Ecto neural progenitor cell (in vitro differentiated cells): ENCODE measurements at regions not wholly inside any gene's neighbourhood (a gene's known extent, or its start where the extent isn't known, plus 50 kb on each side); places are given as distances from the start of the nearest gene placed in this dataset.

ENCODE experiments used
- DNase-seq: peaks from one replicate; pipeline ENCODE4 v3.0.0-alpha.2; 2018; ENCODE audit warnings: low spot score

DNA sequence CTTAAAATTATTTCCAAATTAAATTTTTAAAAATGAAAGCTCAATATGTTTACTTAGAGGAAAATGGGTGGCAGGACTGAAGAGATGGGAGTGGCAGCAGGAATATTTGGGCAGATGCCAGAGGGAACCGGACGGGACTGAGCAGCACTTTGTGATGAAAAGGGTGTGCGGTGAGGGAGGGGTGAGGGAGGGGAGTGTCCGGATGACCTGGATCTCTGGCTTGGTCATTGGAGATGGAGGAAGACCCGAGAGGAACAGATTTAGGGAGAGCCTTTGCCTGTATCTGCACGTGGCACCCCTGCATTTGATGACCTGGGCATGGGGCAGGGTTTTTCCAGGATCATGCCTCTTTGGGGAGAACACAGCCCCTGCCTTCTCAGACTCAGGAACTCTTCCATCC lies 201.1 kb upstream of the MVB12B start:
- DNase-seq, result no peak

DNA sequence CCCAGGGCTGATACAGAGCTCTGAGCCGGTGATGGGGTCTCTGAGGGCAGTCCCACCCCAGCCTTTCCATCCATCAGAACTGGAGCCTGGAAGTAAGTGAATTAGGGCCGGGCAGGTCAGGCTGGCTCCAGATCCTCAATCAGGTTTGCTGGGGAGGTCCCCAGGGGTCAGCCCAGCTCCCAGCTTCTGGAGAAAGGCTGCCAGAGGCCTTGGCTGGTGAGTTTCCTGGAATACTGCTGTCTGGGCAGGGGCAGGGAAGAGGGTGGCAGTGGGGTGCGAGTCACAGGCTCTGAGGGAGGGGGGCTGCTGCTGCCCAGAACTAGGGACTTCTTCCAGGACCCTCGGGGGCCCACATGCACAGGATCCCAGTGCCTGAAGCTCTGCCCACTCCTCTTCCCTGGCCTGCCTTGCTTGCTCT lies 200.6 kb upstream of the MVB12B start:
- DNase-seq, result no peak

DNA sequence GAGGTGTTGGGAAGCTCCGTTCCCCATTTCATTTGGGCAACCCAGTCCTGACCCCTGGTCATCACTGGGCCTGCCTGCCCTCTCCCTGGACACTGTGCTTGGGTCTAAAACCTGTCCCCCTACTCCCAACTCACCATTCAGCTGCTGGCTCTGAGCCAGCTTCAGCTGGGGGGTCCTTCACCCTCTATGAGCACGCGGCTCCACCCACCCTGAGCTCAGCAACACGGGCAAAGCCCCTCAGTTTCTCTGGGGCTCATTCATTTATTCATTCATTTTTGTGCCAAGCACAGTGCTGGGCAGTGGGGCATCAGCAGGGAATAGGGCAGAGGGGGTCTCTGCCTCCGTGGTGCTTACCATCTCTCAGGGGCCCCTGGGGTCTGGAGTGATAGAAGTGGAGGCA lies 199.8 kb upstream of the MVB12B start:
- peak; percentile 21 for DNase-seq

DNA sequence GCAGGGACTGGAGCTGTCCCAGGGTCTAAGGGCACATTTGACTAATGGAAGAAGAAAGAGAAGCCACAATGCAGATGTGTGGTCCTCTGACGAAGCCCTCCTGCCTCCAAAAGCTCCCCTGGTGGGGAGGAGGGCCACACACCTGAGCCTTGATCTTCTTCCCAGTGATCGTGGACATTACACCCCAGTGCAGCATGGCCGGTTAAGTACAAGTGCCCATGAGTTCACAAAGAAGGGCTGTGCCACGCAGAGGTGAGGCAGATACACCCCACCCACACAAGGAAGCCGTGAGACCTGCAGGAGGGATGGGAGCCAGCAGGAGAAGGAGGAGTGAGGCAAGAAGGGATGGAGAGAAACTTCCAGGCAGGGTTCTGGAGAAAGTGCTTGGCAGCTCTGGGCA lies 199.0 kb upstream of the MVB12B start:
- DNase-seq, result peak; percentile 21

DNA sequence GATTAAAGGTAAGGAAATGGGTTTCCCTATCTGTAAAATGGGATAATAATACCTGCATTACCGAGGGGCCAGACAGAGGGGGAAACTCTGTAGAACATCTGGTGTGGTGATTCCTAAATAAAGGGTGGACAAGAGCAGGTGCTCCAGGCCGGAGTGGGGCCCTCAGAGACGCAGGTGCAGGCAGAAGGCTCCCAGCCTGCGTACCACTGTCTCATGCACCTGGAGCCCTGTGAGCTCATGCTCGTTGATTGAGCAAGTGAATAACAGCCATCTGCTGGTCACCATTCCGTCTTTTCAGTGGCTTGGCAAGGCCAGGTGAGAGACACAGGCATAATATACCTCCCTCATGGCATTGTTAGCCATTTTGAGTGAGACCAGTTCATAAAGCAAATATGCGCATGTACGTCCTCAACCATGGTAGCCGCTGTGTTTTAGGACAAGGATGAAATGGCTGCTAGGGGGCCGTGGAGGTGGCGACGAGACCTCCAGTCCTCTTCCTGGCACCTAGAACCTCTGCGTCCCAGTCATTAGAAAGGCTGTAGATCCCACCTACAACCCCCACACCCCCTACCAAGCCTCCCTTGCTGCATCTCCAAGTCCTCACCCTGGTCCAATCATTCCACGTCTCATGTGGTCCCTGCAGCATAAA lies 198.0 kb upstream of the MVB12B start:
- peak; percentile 31 for DNase-seq

DNA sequence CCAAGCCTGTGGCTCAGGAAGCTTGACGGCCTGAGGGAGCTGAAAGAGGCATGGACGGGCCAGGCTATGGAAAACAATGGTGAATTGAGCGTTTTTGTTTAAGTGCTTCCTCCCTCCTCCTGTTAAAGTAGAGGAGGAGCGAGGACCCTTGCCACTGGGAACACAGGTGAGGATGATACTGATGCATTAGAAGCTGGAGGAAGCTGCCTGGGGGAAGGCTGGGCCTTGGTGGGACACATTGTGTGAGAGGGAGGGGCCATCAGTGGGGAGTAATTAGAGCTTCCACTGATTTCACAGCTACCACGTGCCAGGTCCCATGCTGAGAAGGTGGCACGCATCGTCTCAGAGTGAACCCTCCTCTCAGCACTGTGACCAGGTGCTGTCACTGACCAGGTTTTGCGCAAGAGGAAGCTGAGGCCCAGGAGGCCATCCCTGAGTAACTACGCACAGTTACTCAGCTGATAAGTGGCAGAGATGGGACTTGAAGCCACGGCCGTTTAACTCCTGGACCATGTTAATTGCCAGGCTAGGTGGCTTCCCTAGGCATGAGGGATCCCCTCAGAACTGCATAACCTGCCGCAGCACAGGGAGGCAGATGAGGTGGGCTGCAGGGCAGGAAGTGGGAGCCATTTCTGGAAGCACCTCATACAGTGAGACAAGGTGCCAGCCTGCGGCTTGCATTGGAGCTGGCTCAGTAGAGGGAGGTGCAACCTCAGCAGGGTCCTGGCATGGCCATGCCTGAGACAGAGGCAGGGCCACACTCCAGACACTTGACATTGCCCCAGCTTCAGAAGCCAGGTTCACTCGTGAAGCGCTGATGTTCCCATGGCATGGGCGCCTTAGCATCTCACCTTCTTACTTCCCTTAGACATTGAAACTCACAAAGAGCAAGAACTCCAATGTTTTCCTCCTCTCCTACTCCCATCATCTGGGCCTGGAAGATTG lies 195.3 kb upstream of the MVB12B start:
- peak; percentile 37 for DNase-seq

DNA sequence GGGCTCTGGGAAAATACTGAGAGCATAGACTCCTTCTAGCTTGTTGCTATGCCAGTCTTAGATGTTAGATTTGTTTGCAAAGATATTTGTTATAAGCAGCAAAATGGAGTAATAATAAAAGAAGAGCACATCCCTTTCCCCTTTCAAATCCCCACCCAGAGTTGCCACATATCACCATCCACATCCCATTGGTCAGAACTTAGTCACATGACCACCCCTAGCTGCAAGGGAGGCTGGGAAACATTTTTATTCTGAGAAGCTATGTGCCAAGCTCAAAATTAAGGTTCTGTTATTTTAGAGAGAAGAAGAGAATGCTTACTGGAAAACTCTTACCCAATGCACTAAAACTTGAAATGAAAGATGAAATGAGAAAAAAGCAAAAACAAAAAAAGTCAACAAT lies 193.9 kb upstream of the MVB12B start:
- DNase-seq, result no peak

DNA sequence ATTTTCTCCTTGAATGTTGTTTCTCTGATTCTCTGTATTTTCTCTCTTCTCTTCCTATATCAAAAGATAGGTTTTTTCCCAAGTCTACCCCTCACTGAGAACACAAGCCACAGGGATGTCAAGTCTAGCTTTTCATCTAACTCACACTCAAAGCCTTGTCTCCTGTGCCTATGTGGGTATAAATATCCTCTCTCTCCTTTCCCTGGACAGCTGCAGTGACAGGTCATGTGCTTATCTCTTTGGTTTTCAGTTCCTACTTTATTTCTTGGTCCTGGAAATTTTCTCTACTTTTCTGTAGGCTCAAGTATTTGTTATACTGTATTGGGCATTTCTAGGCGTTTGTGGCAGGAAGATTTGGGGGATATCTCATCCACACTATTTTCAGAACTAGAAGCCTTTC lies 182.4 kb upstream of the MVB12B start:
- no peak for DNase-seq

DNA sequence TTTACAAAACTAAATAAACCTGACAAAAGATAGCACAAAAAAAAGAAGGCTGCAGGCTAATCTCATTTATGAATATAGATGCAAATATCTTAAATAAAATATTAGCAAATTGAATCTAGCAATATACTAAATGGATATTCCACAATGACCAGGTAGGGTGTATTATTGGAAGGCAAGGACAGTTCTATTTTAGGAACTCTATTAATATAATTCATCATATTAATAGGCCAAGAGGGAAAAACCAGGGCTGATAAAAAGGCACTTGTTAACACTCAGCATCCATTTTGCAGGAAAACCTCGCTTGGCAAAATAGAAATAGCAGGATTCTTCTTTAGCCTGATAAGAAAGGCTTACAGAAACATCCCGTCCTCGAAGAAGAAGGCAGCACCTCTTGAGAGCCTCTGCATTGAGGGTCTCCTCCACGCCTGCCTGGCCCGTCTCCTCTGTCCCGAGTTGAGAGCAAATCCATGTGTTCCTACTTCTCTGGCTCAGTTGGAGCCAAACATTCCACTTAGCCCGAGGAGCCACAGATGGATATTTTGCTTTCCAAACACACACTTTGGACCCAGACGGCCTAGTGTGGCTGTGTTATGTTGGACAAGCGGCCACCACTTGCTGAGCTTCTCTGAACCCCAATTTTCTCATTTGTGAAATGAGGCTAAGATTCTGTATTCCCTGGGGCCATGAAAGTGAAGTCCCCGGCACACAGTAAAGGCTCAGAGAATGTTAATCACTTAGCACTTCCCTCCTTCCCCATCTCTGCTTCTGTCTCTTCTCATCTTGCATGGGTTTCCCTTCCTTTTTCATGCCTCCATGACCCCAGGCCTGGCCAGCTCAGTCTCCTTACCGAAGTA lies 181.8 kb upstream of the MVB12B start:
- peak; percentile 37 for DNase-seq

DNA sequence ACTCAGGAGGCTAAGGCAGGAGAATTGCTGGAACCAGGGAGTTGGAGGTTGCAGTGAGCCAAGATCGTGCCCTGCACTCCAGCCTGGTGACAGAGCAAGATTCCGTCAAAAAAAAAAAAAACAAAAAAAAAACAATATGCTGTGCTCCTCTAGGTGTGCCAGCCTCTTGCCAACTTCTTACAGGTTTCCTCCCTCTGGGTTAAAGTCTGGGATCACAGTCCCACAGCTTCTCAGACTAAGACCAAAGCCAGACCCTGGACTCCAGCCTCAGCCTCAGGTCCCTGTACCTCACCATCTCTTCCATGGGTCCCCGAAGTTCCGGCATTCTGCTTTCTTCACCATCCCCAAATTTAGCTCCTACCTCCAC lies 180.8 kb upstream of the MVB12B start:
- no peak for DNase-seq

DNA sequence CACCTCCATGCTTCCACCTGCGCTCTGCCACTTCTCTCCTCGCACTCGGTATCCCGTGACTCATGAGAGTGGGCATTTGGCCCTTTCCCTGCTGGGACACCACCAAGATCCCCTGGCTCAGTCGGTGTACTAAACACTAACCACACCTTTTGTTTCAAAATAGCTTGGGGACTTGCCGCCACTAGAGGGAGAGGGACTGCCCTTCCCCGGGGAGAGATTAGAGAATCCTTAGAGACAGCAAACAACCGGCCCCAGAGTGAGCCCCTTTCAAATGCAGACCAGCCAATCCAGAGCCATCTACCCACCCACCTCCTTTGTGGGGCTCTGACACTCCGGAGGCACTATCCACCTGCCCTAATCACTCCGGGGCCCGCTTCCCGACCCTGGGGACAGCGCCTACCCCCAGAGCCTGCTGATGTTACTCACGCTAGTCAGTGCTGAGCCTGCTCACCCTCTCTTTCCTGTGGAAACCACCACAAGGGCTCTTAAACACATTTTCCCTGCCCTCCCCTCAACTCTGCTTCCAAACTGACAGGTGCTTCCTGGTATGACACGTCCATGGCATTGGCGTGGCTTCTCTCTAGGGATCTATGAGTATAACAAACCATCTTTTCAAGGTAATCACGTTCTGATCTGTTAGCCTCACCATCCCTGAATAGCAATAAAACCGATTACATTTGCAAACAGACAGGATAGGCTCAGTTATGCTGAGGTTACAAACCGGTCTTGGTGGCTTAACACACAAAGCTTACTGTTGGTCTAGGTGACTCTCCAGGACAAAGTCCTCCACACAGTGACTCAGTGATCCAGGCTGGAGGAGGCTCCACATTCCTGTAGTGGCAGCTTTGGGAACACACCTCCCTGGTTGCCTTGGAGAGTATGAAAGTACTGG lies 180.1 kb upstream of the MVB12B start:
- DNase-seq, result peak; percentile 81

DNA sequence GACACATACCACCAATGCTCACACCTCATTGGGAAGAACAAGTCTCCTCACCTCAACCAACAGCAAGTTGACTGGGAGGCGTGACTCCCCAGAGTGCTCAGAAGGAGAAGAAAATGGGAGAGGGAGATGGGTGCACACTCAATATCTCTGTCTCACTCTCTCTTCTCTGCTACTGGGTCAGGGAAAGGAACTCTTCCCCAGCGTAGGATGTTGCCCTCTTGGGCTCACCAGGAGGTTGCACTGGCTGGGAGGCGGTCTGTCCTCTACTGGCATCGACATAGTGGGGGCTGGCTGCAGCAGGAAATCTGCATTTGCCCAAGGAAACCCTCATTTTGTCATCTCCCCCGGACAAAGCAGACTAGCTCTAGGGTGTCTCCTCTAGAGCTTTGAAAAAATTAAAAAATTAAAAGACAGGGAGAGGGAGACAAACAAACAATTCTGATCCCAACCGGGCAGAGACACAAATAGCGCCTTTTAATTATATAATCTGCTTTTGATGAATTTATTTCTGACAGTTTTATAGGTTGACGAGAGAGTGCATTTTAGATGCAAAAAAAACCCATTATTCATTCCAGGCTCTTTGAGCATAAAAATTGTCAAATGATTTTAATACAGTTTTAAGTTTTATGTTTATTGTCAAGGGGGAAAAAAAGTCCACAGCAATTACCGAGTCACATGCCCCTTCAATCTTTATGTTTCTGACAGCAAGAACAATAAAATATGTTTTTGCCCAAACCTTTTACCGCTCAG lies 179.3 kb upstream of the MVB12B start:
- DNase-seq, result peak; percentile 38

DNA sequence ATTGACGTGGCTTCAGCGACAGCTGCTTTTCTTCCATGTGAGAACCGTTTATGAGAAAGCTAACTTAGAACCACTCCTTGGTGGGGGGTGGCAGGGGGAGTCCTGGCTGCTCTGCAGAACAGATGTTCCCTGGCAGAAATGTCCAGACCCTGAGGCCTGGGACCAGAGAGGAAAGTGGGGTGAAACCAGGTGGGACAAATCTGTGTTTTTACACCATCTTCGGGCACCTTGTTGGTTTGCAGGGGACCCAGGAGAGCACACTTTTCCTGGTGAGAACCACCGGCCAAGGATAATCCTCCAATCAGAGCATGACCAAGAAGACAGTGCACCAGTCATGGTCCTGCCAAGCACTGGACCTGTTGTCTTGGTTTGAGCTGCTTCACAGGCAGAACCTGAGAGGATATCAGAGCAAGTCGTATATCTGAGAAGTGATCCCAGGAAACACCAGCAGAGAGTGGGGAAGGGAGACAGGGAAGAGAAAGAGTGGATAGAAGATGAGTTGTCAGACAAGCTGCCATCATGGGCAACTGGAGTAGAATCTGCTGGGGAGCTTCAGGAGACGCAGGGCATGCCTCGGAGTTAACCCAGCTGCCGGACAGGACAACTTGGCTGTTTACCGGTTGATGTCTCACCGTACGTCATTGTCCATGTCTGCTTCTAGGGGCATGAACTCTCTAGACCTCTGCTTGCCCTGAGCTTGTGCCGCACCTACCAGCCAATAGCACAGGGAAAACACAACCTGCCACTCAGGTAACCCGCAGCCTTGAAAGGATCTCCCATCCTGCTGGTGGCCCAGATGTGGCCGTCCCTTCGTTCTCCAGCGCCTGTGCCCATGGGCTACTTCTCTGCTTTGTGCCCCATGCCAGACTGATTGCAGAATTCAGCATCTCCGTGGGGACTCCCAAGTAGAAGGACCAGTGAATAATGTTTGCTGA lies 178.4 kb upstream of the MVB12B start:
- DNase-seq, result peak; percentile 32

DNA sequence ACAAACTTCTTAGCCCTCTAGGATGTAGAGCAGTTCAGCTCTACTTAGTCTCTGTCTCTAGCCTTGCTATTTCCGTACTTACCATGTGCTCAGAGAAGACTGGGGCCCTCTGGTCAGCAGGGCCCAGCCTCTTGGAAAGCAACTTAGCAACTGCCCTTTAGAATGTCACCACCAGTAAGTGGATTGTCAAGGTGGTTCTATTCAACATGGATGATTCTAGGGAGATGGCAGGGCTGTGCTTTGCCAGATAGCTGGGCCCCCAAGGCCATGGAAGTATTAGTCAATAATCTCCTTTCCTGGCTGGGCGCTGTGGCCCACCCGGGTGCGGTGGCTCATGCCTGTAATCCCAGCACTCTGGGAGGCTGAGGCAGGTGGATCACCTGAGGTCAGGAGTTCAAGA lies 177.6 kb upstream of the MVB12B start:
- DNase-seq, result peak; percentile 24

DNA sequence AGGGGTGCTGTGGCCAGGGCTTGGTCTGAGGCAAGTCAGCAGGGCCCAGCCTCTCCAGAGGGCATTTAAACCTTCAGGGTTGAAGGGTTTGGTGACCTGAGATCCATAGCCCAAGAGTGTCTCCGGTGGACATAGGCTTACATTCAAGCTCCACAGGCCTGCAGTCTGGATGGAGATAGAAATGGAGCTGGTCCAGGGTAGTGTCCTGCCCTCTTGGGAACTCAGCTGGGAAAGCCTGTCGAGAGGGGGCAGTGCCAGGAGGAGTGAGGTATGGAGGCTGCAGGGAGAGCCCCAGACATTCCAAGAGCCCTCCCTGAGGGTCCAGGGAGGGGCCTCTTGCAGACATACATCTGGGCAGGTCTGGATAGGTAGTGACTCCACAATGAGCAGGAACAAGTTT lies 177.0 kb upstream of the MVB12B start:
- DNase-seq, result peak; percentile 38

DNA sequence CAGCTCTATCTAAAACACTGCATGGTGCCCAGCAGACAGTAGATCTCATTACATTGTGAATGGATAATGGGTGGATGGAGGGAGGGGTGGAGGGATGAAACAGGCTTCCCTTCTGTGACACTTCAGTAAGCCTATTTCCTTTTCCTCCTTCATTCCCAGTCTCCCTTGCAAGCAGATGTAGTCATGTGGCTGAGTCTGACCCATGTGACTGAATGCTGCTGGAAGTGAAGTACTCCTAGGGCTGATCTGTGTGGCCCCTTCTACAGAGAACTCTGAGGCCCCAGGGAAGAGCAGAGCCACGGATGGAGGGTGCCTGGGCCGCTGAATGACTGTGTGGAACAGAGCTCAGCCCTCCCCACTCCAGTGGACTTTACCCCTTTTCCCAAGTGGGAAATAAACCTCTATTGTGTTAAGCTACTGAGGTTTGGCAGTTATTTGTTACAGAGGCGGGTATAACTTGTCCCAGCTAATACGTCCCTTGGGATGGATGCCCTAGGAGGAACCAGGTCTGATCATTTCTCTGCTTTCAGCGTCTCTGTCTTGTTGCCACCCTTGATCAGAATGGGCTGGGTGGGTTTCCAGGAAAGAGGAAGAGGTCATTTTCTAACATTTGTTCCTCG lies 176.1 kb upstream of the MVB12B start:
- peak; percentile 32 for DNase-seq

DNA sequence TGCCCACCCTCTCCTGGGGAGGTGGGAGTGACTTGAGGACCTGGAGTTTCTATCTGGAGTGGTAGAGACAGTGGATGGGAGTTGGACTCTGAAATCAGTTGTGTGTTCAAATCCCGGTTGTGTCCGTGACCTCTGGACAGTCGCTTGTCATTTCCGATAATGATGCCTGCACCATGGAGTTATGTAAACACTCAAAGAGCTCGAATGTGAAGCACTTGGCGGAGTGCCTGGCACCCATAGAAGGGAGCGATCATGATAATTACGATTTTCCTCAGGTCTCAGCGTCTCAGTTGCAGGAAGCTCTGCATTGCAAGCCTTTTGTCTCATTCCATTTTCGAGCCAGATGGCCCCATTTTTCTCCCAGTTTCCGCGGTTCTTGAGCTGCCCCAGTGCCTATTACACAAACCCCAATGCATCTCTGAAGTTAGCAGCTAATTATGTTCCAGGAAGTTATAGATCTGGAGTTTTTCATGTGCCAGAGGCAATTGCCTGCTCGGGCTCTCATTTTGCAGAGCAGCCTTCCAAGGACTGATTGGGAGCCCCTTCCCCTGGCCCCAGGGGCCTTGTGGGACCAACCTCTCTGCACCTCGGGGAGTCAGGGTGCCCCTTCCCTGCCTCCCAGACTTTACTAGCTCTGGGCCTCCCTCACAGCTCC lies 175.5 kb upstream of the MVB12B start:
- DNase-seq, result peak; percentile 26

DNA sequence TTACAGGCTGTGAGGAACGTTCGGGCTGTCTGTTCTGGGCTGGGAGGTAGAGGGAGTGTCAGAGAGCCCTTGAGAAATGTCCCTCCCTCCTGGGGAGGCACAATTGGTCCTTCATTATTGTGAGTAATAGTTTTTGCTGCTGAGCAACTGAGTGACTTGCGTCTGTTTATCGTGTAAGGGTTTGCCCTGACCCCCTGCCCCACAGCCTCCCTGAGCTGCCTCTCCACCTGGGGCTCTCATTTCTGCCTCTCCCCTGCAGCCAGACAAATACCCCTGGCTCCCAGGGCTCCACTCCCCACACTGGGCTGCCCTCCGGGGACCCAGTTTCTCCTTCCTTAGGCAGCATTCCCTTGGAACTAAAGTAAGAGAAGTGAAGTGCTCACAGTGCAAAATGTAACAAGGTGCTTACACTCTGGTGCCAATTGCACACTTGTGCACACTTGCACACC lies 174.9 kb upstream of the MVB12B start:
- no peak for DNase-seq
